GM21447 (cell line): ENCODE measurements at regions not wholly inside any gene's neighbourhood (a gene's known extent, or its start where the extent isn't known, plus 50 kb on each side); places are given as distances from the start of the nearest gene placed in this dataset.
"Not testable (repeated sequence)": the region's sequence is repeated elsewhere in the genome, so short reads cannot be mapped to it uniquely, and the experiment has no call there.

Experiments
- ATAC-seq: cut with Tn5 transposase; IDR thresholded peaks from one replicate; pipeline ENCODE4 v1.9.1; 2021; ENCODE audit not compliant: unreplicated experiment

DNA sequence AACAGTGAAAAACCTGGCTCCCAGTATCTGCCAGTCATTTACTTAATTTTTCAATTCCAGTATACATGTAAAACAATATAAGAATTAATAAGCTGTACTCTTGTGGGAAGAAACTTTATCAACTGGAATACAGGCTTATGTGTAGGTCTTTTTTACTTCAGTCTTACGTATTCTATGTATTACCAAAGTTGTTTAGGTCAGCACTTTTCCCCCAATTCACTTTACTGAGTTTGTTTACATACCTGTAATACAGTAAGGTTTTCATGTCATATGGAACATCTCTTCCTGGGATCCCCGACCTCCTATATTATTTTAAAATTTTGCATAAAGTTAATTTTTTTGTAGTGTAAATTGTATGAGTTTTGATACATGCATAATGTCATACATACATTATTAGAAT lies 181.8 kb upstream of the OLFM3 start:
- ATAC-seq, result no peak

DNA sequence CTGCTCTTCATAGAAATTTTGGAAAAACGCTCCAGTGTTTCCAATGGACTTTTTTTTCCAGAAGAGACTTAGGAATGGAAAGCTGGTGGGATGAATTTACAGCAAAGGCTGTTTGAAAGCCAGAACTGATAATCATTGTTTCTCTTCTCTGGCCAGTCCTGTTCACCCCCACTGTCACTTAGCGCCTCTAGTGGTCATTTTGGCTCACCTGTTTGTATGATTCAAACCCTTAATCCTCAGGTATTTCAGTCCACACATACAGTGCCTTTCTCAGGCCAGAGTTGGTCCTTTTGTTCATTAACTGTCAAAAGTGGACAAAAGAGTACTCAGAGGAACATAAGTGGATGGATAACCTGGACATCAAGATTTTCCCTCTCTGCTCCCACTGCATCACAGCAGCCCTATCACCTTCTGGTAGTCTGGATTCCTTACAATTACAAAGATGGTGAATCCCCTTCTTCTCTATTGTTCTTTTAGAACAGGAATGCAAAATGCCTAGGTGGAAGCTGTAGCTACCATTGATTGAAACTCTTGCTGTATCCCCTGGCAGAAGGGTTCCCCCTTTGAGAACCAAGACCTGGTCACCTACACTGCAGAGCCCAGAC lies 177.6 kb upstream of the OLFM3 start:
- ATAC-seq, result peak; percentile 91

DNA sequence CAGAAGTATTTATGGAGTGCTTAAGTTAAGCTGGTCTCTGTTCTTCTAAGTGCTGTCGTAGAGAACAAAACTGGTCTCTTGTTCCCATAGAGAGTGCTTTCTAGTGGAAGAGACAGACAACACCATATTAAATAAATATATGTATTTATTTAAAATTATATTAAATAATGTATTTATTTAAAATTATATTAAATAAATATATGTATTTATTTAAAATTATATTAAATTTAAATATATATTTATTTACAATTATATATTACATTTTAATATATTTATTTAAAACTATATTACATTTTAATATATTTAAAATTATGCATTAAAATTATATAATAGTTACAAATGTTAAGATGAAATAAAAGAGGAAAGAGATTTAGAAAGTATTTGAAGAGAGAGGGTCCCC lies 175.5 kb upstream of the OLFM3 start:
- no peak for ATAC-seq

DNA sequence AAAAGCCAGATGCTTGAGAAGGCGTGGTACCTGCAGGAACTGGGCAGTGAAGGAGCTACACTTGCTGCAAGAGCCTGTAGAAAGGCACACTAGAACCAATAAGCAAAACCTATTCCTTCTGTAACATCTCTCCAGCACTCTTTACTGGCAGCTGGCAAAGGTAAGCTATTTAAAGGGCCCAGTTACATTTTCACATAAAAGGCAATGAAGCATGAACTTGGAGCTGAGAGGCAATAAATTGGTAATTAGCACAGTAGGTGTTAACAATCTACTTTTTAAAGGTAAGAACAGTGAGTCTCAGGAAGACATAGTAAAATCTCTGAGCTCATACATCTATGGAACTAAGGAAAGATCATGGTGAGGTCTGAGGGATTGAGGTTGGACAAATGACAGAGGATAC lies 167.1 kb upstream of the OLFM3 start:
- no peak for ATAC-seq

DNA sequence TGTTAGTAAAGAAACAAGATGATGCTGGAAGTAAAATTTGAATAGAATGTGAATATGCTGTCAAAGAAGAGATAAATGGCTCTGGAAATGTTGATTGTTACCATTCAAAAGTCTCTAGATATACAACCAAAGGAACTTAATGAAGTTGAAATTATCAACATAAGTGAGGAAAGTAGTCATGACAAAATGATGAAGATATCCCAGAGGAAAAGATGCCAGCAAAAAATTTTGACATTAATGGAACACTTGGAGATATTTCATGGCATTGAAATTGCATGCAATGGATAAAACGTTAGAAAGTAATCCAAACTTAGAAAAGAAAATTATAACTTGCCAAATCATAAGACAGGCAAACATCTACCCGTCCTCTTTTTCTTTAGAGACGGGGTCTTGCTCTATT lies 154.5 kb upstream of the OLFM3 start:
- no peak for ATAC-seq

DNA sequence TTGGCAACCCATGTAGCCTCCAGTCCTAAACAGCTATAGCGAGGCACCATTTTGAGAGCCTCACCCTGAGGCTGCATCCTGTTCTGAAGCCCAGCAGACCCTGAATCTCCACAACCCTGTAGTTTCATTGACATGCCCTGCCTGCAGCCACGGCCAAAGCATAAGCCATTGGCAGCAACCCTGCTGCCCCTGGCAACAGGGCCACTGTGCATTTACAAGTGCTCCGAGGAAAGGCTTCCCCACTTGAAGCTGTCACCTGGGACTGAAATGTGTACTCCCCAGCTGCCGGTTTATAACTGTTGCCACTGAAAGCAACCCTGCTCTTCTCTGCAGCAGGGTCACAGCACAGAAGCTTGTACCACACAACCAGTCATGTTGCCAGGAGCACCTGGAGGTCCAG lies 124.2 kb upstream of the OLFM3 start:
- no peak for ATAC-seq

DNA sequence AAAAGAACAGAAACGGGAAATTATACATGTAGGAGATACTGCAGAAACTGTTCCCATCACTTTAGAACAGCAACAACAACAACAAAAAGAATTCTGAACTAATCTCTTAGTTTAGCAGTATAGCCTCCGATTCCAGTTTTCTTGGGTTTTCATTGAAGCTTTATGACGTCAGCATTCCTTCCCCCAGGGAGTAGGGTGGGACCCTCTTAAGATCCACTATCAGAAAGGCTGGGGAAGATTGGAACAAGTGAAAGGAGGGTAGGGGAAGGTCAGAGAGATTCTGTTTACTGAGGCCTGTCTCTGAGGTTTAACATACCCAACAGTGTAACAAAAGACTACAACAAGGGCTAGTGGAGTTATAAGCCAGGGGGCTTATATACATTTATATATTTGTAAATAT lies 121.4 kb upstream of the OLFM3 start:
- no peak for ATAC-seq

DNA sequence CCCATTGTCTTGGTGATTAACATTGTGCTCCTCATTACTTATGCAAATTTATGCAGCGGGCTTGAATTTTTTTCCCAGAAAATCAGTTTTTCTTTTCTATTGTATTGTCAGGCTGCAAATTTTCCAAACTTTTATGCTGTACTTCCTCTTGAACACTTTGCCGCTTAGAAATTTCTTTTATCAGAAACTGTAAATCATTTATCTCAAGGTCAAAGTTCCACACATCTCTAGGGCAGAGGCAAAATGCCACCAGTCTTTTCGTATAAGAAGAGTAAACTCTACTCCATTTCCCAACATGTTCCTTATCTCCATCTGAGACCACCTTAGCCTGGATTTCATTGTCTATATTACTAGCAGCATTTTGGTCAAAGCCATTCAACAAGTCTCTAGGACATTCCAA lies 113.9 kb upstream of the OLFM3 start:
- no peak for ATAC-seq

DNA sequence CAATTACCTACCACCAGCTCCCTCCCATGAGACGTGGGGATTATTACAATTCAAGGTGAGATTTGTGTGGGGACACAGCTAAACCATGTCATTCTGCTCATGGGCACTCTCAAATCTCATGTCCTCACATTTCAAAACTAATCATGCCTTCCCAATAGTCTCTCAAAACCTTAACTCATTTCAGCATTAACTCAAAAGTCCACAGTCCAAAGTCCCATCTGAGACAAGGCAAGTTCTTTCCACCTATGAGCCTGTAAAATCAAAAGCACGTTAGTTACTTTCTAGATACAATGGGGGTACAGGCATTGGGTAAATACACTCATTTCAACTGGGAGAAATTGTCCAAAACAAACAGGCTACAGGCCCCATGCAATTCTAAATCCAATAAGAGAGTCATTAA lies 112.8 kb upstream of the OLFM3 start:
- not testable (repeated sequence) for ATAC-seq

DNA sequence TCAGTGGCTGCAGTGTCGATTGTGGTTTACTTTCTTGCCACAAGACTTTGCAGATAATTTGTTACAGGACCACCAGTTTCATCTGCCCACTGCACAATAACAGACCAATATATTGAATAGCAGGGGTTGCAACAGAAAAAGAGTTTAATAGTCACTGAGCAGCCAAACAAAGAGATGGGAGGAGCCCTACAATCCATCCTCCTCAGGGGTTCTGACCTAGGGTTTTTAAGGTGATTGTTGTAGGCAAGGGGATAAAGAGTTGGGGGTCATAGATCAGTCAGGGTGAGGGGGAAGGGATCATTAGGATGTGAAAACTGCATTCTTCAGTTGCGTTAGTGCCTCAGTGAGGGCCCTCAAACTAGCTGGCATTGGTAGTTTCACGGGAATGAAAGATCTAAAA lies 110.7 kb upstream of the OLFM3 start:
- ATAC-seq, result no peak

DNA sequence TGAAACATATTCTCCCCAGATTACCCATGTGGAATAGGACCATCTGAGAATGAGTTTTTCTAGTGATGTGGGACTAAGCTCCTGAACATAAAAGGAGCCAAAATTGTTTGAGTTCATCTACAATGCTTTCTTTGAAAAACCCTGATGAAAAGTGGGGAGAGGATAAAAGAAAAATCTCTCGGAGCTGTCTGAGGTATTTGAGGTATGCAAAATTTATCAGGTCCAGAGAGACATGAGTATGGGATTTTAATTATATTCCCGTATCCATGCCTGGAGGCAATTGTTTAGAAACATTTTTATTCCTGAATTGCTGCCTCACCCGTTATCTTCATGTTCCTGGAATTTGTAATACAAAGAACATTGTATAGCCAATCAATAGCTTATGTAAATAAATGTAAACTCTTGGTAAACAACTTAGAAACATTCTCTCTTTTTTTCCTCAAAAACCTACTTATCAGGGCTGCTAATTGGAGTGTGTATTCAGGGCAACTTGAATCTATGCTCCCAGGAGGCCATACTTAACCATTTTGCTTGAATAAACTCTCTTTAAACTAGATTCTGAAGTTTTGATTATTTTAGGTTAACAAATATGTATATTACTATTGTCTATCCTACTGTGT lies 109.3 kb upstream of the OLFM3 start:
- ATAC-seq, result no peak

DNA sequence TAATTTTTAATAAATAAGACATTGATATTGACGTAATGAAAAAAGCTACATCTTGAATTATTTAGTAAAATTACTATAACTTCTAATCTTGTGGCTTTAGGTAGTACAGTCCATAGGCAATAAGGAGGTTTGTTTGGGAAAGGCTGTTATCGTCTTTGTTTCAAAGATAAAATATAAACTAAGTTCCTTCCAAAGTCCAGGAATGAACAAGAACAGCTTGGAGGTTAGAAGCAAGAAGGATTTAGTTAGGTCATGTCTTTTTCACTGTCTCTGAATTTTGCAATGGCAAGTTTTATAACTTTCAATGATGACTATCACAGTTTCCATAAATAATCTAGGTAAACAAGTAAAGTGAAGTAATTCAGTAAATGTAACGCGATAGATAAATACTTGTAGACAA lies 106.9 kb upstream of the OLFM3 start:
- no peak for ATAC-seq

DNA sequence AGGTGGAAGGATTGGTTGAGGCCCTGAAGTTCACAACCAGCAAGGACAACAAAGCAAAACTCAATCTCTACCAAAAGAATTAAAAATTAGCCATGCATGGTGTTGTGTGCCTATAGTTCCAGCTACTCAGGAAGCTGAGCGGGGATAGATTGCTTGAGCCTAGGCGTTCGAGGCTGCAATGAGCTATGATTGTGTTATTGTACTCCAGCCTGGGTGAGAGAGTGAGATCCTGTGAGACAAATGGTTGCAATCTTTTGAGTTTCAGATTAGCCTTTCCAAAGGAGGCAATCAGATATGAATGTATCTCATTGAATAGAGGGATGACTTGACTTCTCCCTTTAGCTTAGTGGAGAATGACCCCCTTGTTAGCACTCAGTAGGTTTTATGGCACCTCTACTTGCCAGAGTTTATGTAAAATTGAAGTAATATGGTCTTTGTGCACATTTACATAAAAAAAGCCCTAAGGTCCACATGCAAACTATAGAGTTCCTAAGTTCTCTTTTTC lies 105.6 kb upstream of the OLFM3 start:
- ATAC-seq, result no peak

DNA sequence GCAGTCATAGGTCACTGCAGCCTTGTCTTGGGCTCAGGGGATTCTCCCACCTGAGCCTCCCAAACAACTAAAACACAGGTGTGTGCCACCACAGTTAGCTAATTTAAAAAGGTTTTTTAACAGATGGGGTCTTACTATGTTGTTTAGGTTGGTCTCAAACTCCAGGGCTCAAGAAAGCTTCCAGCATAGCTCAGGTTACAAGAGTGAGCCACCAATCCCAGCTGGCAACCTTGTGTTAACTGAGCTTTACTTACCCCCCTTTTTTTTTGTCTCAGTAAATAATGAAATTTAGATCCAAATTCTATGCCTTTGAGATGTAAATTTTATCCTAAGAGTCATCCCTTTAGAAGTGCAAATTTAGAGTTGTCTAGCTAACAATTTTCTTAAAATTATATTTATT lies 103.9 kb upstream of the OLFM3 start:
- ATAC-seq, result no peak

DNA sequence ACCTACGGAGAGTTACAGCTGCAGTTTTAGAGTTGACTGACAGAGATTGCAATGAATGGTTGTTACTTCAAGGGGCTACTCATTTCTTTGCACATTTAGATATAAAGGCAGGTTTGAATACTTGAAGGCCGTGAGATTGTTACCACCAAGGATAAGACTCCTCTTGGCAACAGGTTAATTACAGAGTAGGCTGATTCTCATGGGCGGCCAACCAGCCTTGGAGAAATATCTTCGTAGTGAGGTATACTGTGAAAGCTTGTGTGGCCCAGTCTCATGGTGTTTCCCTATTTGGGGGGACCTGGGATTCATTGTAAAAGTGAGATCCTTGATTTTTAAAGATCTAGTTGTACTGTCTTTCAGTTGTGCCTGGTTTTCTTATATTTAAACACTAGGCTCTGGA lies 103.2 kb upstream of the OLFM3 start:
- no peak for ATAC-seq

DNA sequence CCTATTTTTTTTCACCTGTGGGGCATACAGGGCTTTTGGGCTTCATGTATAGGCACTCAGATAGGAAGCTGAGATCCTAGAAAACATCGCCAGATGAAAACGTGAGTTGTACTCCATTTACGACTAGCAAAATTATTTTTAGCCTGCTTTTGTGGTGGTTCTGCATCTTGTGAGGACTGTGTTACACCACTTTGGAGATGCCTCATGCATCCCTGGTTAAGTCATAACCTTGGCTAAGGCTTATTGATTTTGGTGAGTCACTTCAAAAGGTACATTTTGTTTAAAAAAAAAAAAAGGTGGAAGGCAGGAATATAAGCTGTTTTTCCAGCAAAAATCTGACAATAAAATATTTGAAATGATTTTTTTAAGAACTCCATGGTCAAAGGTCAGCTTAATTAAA lies 101.8 kb upstream of the OLFM3 start:
- ATAC-seq, result no peak

DNA sequence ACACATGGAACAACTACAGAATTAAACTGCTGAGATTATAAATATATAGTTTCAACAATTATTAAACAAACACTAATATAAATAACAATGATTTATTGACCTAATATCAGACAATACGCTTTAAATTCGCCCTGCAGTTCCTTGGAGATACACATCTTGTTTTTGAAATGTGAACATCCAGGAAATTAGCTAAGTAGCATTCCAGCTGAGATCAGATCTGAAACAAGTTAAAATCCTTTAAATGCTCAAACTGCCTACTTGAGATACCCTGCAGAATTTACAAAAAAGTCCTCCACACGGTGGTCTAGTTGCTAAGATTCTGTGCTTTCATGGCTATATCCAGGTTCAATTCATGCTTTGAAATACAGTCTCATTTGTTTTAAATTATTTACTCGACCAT lies 101.4 kb upstream of the OLFM3 start:
- no peak for ATAC-seq

DNA sequence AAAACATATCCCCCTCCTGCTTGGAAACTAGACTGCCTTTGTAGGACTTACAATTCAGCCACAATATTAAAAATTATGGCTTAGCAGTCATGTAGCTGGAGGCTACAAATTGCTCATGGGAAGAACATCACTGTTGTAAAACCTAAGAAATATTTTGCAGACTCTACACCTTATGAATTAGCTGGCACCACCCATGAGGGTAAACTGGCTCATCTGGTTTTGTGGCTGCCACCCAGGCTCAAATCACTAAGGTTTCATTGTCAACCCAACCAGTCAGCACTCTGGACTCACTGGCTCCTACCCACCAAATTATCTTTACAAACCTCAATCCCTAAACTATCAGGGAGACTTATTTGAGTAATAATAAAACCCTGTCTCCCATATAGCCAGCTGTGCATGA lies 100.7 kb upstream of the OLFM3 start:
- ATAC-seq, result no peak

DNA sequence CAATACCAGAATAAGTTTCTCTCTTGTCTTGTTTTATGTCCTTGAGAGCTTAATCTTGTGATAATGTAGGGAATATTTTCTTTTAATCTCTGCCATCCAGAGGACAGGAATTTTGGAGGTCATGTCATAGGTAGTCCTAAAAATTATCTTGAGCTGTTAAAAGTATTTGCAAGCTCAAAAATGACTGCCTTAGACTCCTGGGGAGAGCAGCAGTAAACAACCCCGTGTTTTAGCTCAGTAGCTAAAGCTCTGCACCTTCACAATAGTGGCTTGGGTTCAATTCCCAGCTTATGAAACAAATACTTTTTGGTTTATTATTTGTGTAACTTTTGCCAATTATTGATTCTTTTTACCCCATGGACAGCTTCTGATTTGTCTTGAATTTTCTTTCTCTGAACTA lies 99.4 kb upstream of the OLFM3 start:
- no peak for ATAC-seq

DNA sequence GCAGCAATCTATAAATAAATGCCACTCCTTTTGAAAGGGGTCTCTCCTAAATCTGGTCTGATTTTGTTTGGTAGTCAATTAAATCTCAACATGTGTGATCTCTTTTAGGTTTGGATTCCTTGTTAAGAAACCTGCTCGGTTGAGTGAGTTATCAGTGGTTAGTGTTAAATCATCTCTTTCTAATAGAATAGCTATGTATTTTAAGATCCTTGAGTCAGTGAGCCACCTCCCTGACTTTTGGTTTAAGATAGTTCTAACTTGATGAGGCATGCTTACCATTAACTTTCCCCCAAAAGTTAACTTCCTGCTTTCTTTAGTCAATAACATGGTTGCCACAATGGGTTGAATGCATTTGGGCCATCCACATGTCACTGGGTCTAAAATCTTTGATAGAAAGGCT lies 93.1 kb upstream of the OLFM3 start:
- ATAC-seq, result no peak

DNA sequence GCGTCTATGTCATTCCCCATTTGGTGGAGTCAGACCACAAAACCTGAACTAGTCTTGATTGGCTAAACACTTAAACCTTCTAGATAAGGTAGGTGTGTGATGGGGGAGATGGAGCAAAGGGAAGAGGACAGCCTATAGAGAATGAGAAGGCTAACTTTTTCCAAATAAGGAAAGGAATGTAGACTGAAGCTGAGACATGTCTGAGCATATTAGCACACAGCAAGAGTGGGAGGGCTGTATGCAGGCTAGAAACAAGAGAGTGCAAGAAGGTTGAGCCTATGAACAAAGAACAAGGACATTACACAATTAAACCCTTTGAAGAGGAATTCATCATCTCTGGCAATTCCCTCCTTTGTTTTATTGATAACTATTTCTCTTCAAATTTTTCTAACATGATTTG lies 89.2 kb upstream of the OLFM3 start:
- no peak for ATAC-seq

DNA sequence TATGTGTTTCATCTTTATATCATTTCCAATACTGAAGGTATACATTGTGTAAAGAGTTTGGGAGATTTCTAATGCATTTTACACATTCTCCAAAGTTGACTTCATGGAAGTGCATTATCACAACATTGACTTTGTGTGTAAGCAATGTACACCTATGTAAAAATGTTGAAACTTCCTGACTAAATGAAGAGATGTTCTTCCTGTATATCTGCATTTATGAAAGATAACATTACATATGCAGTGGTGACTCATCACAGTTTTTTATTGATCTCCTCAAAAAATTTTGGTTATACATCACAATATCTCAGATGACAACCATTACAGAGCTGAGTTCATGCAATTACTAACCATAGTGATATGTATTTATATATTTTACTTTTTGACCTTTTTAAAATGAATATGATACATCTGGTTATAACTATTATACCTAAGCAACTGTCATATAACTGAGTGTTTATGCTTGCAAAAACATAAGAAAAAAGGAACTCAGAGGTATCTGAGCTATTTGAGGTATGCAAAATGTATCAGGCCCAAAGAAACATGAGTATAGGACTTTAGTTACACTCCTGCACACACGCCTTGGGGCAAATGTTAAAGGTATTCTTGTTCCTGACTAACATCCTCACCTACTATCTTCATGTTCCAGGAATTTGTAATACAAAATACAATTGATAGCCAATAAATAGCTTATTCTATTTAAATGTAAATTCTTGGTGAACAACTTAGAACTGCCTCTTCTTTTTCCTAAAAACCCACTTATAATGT lies 88.2 kb upstream of the OLFM3 start:
- no peak for ATAC-seq
